ENCODE measurements at regions not wholly inside any gene's neighbourhood (a gene's known extent, or its start where the extent isn't known, plus 50 kb on each side); places are given as distances from the start of the nearest gene placed in this dataset.
A peak's percentile ranks its signal among the peaks of the same experiment; 100 is the strongest.

DNA sequence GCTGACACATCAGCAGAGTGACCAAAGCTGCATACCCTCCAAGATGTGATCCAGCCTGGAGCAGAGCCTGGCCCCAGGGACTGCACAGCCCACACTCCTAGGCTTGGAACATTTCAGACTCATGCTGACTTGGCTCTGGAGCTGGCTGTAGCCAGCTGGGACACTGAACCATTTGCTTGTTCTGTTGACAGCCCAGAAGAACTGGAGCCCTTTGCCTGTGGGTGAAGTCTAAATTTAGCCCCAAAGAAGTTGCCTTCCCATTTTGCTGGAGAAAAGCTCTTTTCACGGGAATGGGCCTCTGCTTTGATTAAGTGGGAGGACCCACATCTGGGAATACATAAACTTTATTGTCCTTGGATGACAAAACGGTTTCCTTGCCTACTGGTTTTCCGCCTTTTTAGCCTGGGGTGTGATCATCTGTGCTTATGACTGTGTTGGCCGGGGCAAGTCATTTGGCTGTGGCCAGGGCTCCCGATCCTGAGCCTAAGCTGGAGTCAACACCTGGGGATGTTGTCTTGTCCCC lies 186.2 kb upstream of the BMPER start:
- no peak overlapping the region for H3K27ac ChIP-seq (ENCODE audit: low read length)
- H3K36me3 ChIP-seq (ENCODE audit: insufficient read depth, low read length): no peaks in the 10 kb centered on the region
- H3K27me3 ChIP-seq (ENCODE audit: low read length): no peaks in the 10 kb centered on the region
- H3K9ac ChIP-seq (ENCODE audit: low read length): no peak overlapping the region
- H3K4me2 ChIP-seq (ENCODE audit: low read depth, low read length, poor library complexity, severe bottlenecking): no peak overlapping the region
- DNase-seq: peak; percentile 10
- no peaks in the 10 kb centered on the region for H3K4me1 ChIP-seq (ENCODE audit: low read length)
- no peaks in the 10 kb centered on the region for H4K20me1 ChIP-seq (ENCODE audit: insufficient read depth, low read depth, low read length)
- no peak overlapping the region for H2AFZ ChIP-seq (ENCODE audit: low read length)
- H3K9me3 ChIP-seq (ENCODE audit: low read length): no peaks in the 10 kb centered on the region
- no peak overlapping the region for H3K4me3 ChIP-seq (ENCODE audit: low read length)
- H3K9me2 ChIP-seq (replicated peaks; ENCODE audit: insufficient read depth, low read length): no peaks in the 10 kb centered on the region
- no peaks in the 10 kb centered on the region for H3K79me2 ChIP-seq (ENCODE audit: low read length)

DNA sequence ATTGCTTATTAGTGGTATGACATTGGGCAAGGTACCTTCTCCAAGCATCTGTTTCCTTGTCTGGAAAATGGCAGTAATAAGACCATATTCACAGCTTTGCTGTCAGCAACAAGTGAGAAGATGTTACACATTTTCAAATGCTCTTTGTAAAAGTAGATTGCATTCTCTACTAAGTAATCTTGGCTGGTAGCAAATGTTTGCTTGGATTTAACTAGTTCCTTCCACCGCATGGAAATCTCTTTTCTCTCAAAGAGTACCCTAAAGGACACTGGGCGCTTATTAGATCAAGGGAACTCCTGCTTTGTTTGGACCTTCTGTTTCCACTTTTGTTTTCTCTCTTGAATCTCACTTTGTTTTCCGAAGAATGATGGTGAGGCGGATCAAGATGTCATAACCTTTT lies 185.2 kb upstream of the BMPER start:
- H3K4me3 ChIP-seq (ENCODE audit: low read length): no peak overlapping the region
- no peaks in the 10 kb centered on the region for H4K20me1 ChIP-seq (ENCODE audit: insufficient read depth, low read depth, low read length)
- no peaks in the 10 kb centered on the region for H3K36me3 ChIP-seq (ENCODE audit: insufficient read depth, low read length)
- no peaks in the 10 kb centered on the region for H3K79me2 ChIP-seq (ENCODE audit: low read length)
- no peak overlapping the region for H2AFZ ChIP-seq (ENCODE audit: low read length)
- no peak overlapping the region for H3K4me2 ChIP-seq (ENCODE audit: low read depth, low read length, poor library complexity, severe bottlenecking)
- H3K9ac ChIP-seq (ENCODE audit: low read length): no peak overlapping the region
- no peak overlapping the region for H3K27ac ChIP-seq (ENCODE audit: low read length)
- no peaks in the 10 kb centered on the region for H3K27me3 ChIP-seq (ENCODE audit: low read length)
- DNase-seq: peak; percentile 14
- H3K4me1 ChIP-seq (ENCODE audit: low read length): no peaks in the 10 kb centered on the region
- no peaks in the 10 kb centered on the region for H3K9me3 ChIP-seq (ENCODE audit: low read length)
- no peaks in the 10 kb centered on the region for H3K9me2 ChIP-seq (replicated peaks; ENCODE audit: insufficient read depth, low read length)

DNA sequence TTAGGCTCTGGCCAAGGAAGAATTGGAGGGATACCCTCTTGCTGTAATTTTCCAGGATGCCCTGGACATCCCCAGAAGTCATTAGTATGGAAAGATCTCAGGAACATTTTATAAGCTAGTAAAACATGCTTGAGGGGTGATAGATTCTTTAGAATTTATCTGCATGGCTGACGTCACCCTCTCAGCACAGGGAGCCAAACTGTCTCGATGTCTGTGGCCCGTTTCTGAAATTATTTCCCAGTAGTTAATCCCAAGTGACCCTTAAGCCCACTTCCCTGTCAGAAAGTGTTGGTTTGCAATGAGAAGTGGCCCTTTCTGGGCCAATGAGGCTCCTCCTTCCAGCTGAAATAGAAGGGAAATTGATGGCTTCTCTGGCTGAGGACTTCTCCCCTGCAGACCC lies 184.5 kb upstream of the BMPER start:
- Histone ChIP-seq H3K4me3 (ENCODE audit: low read length) (no peak overlapping the region), H3K27me3 (ENCODE audit: low read length) (no peaks in the 10 kb centered on the region), H3K4me1 (ENCODE audit: low read length) (no peaks in the 10 kb centered on the region), H3K9me2 (replicated peaks; ENCODE audit: insufficient read depth, low read length) (no peaks in the 10 kb centered on the region), H3K79me2 (ENCODE audit: low read length) (no peaks in the 10 kb centered on the region), H2AFZ (ENCODE audit: low read length) (no peak overlapping the region), H4K20me1 (ENCODE audit: insufficient read depth, low read depth, low read length) (no peaks in the 10 kb centered on the region), H3K9me3 (ENCODE audit: low read length) (no peaks in the 10 kb centered on the region), H3K9ac (ENCODE audit: low read length) (no peak overlapping the region), H3K27ac (ENCODE audit: low read length) (no peak overlapping the region), H3K36me3 (ENCODE audit: insufficient read depth, low read length) (no peaks in the 10 kb centered on the region), H3K4me2 (ENCODE audit: low read depth, low read length, poor library complexity, severe bottlenecking) (no peak overlapping the region)
- peak; percentile 11 for DNase-seq

DNA sequence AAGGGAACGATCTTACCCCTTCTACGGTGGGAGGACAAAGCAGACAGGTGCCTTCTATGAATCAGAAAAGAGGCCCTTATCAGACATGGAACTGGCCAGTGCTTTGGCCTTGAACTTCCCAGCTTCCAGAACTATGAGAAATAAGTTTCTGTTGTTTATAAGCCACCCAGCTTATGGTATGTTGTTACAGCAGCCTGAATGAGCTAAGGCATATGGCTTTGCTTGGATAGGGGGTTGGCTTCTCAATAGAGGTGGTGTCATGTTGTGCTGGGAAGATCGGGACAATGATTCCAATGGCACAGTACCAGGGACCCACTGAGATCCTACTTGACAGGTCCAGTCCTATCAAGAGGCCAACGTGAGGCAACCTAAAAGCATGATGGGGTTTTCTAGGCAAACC lies 183.4 kb upstream of the BMPER start:
- Histone ChIP-seq H4K20me1 (ENCODE audit: insufficient read depth, low read depth, low read length) (no peaks in the 10 kb centered on the region), H3K79me2 (ENCODE audit: low read length) (no peaks in the 10 kb centered on the region), H3K4me1 (ENCODE audit: low read length) (no peaks in the 10 kb centered on the region), H3K36me3 (ENCODE audit: insufficient read depth, low read length) (no peaks in the 10 kb centered on the region), H3K9ac (ENCODE audit: low read length) (no peak overlapping the region), H3K4me2 (ENCODE audit: low read depth, low read length, poor library complexity, severe bottlenecking) (no peak overlapping the region), H3K27ac (ENCODE audit: low read length) (no peak overlapping the region), H3K9me3 (ENCODE audit: low read length) (no peaks in the 10 kb centered on the region), H3K4me3 (ENCODE audit: low read length) (no peak overlapping the region), H3K27me3 (ENCODE audit: low read length) (no peaks in the 10 kb centered on the region), H2AFZ (ENCODE audit: low read length) (no peak overlapping the region), H3K9me2 (replicated peaks; ENCODE audit: insufficient read depth, low read length) (no peaks in the 10 kb centered on the region)
- DNase-seq: peak; percentile 32

DNA sequence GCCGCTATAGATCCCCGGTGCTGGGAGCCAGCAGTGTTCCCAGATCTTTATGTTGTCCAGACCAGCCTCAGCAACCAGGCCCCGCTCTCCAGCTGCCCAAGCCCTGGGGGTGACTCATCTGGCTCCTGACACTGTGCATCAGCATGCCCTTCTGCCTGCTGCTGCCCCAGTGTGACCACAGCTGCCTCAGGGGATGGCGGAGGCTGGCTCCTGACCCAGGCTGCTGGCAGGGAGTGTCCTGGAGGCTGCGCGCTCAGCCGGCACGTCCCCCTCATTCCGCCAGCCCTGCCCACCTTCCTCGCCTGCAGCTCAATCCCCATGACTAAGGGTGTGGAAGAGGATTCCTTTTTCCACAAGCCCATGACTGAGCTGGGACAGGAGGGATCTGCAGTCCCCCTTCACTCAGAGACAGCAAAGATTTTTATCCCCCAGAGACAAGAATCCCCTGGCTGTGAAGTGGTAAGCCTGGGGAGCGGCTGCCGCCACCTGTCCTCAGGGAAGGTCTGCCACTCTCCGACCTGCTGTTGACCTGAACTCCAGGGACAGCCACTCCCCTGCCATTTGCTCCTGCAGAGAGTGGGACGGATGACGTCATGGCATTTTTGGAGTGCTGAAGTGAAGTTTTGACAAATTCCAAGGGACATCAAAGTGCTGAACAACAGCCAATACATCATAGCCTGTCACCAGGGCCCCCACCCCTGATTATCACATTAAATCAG lies 182.8 kb upstream of the BMPER start:
- peak; percentile 7 for DNase-seq
- no peak overlapping the region for H3K9ac ChIP-seq (ENCODE audit: low read length)
- no peaks in the 10 kb centered on the region for H3K27me3 ChIP-seq (ENCODE audit: low read length)
- no peaks in the 10 kb centered on the region for H3K9me3 ChIP-seq (ENCODE audit: low read length)
- no peaks in the 10 kb centered on the region for H3K4me1 ChIP-seq (ENCODE audit: low read length)
- no peak overlapping the region for H3K27ac ChIP-seq (ENCODE audit: low read length)
- H2AFZ ChIP-seq (ENCODE audit: low read length): no peak overlapping the region
- H3K79me2 ChIP-seq (ENCODE audit: low read length): no peaks in the 10 kb centered on the region
- H3K9me2 ChIP-seq (replicated peaks; ENCODE audit: insufficient read depth, low read length): no peaks in the 10 kb centered on the region
- H3K4me3 ChIP-seq (ENCODE audit: low read length): no peak overlapping the region
- H3K36me3 ChIP-seq (ENCODE audit: insufficient read depth, low read length): no peaks in the 10 kb centered on the region
- H4K20me1 ChIP-seq (ENCODE audit: insufficient read depth, low read depth, low read length): no peaks in the 10 kb centered on the region
- H3K4me2 ChIP-seq (ENCODE audit: low read depth, low read length, poor library complexity, severe bottlenecking): no peak overlapping the region

DNA sequence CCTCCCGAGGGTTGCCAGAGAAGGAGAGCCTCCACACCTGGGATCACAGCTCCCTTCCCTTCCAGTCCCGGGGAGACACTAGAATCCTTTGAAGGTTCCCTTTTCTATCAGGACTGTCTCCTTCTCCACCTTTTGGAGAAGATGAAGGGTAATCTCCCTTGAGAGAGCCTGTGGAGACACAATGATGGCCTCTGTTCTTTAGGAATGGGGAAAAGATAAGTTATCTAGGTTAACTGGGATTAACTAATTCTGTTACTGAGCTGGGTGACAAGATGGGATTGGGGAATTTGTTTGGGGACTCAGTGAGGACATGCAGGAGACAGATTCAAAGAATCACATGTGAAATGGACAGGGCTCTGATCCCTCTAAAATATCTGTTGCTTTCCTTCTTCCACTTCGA lies 181.1 kb upstream of the BMPER start:
- Histone ChIP-seq H3K79me2 (ENCODE audit: low read length) (no peaks in the 10 kb centered on the region), H3K9ac (ENCODE audit: low read length) (no peak overlapping the region), H3K36me3 (ENCODE audit: insufficient read depth, low read length) (no peaks in the 10 kb centered on the region), H2AFZ (ENCODE audit: low read length) (no peak overlapping the region), H3K4me1 (ENCODE audit: low read length) (no peaks in the 10 kb centered on the region), H3K9me2 (replicated peaks; ENCODE audit: insufficient read depth, low read length) (no peaks in the 10 kb centered on the region), H3K9me3 (ENCODE audit: low read length) (no peaks in the 10 kb centered on the region), H4K20me1 (ENCODE audit: insufficient read depth, low read depth, low read length) (no peaks in the 10 kb centered on the region), H3K4me3 (ENCODE audit: low read length) (no peak overlapping the region), H3K27me3 (ENCODE audit: low read length) (no peaks in the 10 kb centered on the region), H3K4me2 (ENCODE audit: low read depth, low read length, poor library complexity, severe bottlenecking) (no peak overlapping the region), H3K27ac (ENCODE audit: low read length) (no peak overlapping the region)
- no peak for DNase-seq

DNA sequence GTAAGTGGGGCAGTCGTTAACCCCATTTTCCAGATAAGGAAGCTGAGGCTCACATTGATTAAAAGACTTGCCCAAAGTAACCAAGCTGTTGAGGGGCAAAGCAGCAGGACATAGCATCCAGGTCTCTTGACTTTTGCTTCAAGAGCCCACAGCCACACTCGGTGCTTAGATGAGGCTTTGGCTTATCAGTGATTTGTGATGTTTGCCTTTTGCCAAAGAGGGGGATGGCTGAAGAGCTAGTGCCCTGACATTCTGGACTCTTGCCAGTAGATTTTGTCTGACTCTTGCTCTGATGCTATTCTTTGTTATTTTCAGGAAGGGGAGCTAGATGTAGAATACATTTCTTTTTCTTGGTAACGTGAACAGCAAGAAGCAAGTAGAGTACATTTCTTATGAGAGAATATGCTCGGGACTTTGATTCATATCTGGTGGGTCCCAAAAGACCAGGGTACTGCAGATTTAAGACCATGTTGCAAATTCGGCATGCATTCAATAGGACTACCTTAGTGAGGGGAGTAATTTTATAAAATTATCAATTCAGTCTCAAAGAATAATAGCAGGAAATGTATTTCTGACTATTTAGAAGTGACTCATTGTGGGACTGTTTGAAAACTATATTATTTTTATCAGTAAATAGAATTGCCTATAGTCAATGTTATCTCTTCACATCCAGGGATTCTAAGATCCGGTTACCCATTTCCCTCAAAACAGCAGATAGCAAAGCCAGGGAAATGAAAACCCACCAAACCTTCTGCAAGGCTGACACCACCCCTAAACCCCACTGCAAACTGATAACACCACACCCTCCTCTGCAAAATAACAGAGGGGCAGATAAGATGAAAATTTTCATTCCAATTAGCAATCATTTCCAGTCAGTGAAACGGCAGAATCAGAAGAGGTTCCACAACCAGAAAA lies 180.0 kb upstream of the BMPER start:
- no peaks in the 10 kb centered on the region for H4K20me1 ChIP-seq (ENCODE audit: insufficient read depth, low read depth, low read length)
- H3K4me2 ChIP-seq (ENCODE audit: low read depth, low read length, poor library complexity, severe bottlenecking): no peak overlapping the region
- H3K9me3 ChIP-seq (ENCODE audit: low read length): no peaks in the 10 kb centered on the region
- peak; percentile 27 for DNase-seq
- H3K4me3 ChIP-seq (ENCODE audit: low read length): no peak overlapping the region
- H3K9ac ChIP-seq (ENCODE audit: low read length): no peak overlapping the region
- H2AFZ ChIP-seq (ENCODE audit: low read length): no peak overlapping the region
- no peaks in the 10 kb centered on the region for H3K27me3 ChIP-seq (ENCODE audit: low read length)
- no peak overlapping the region for H3K27ac ChIP-seq (ENCODE audit: low read length)
- no peaks in the 10 kb centered on the region for H3K9me2 ChIP-seq (replicated peaks; ENCODE audit: insufficient read depth, low read length)
- no peaks in the 10 kb centered on the region for H3K36me3 ChIP-seq (ENCODE audit: insufficient read depth, low read length)
- no peaks in the 10 kb centered on the region for H3K4me1 ChIP-seq (ENCODE audit: low read length)
- no peaks in the 10 kb centered on the region for H3K79me2 ChIP-seq (ENCODE audit: low read length)

DNA sequence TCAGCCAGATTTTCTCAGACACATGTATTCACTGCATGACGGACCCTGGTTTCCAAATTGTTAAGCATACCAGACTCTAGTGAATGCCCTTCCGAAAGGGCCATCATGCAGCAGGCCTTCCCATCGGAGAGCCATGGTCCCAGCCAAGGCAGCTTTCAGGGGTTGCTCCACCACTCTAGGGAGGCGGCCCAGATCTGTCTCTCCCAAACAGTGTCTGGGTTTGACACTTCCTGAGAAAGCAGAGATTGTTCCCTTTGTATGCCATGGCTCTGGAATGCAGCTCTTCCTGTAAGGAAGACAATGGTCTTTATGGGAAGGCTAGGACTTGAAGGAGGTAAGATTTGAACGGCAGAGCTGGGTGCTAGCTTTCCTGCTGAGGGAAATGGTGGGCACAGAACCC lies 178.8 kb upstream of the BMPER start:
- no peak overlapping the region for H3K27ac ChIP-seq (ENCODE audit: low read length)
- H3K27me3 ChIP-seq (ENCODE audit: low read length): no peaks in the 10 kb centered on the region
- no peak overlapping the region for H3K9ac ChIP-seq (ENCODE audit: low read length)
- H2AFZ ChIP-seq (ENCODE audit: low read length): no peak overlapping the region
- H3K9me3 ChIP-seq (ENCODE audit: low read length): no peaks in the 10 kb centered on the region
- no peaks in the 10 kb centered on the region for H3K9me2 ChIP-seq (replicated peaks; ENCODE audit: insufficient read depth, low read length)
- H4K20me1 ChIP-seq (ENCODE audit: insufficient read depth, low read depth, low read length): no peaks in the 10 kb centered on the region
- no peak overlapping the region for H3K4me2 ChIP-seq (ENCODE audit: low read depth, low read length, poor library complexity, severe bottlenecking)
- H3K79me2 ChIP-seq (ENCODE audit: low read length): no peaks in the 10 kb centered on the region
- DNase-seq: peak; percentile 11
- H3K4me1 ChIP-seq (ENCODE audit: low read length): no peaks in the 10 kb centered on the region
- no peaks in the 10 kb centered on the region for H3K36me3 ChIP-seq (ENCODE audit: insufficient read depth, low read length)
- H3K4me3 ChIP-seq (ENCODE audit: low read length): no peak overlapping the region

Measured in Karpas-422 (cell line).